AG09309 (cell line): ENCODE measurements at regions not wholly inside any gene's neighbourhood (a gene's known extent, or its start where the extent isn't known, plus 50 kb on each side); places are given as distances from the start of the nearest gene placed in this dataset.

Experiments
- DNase-seq: peaks from one replicate; pipeline ENCODE4 v3.0.0-alpha.2; 2010; ENCODE audit warnings: low read depth
- H3K4me3 ChIP-seq: 2 replicates; pipeline ENCODE4 v1.5.1; 2011; ENCODE audit warnings: mild to moderate bottlenecking, low read depth, low read length, moderate library complexity; ENCODE audit not compliant: control insufficient read depth
- CTCF ChIP-seq: IDR thresholded peaks from 2 replicates; pipeline ENCODE4 v1.5.1; 2011; ENCODE audit warnings: mild to moderate bottlenecking, low read depth, low read length, inconsistent platforms; ENCODE audit not compliant: insufficient read depth, control insufficient read depth; ENCODE audit errors: missing control alignments

- no peak for DNase-seq
- TF ChIP-seq CTCF, result no peak
- H3K4me3 ChIP-seq, result no peak overlapping the region
Observed at GRCh38 chr10:24128066-24128730, 80.7 kb upstream of the KIAA1217 start.

- TF ChIP-seq CTCF, result no peak
- no peak overlapping the region for H3K4me3 ChIP-seq
- DNase-seq, result no peak
Observed at GRCh38 chr10:24132741-24133140, 76.2 kb upstream of the KIAA1217 start.

DNA sequence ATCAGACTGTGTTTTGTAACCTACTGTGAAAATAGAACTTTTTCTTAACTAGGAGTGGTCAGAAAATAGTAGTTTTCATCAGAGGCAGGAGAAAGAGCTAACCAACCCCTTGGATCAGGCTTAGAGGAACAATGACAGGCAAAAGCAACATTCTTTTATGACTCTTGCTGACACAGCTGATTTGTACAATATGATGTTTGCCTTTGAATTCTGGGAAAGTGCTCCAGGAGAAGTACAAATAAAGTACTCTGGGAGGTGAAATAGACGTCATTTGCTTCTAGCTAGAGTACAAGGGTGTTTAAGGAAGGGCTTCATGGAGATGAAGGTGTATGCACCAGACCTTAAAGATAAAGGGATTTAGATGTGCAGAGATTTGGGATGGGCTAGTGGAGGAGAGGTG is 75.1 kb upstream of the KIAA1217 start:
- H3K4me3 ChIP-seq, result no peak overlapping the region
- no peak for DNase-seq
- no peak for TF ChIP-seq CTCF

DNA sequence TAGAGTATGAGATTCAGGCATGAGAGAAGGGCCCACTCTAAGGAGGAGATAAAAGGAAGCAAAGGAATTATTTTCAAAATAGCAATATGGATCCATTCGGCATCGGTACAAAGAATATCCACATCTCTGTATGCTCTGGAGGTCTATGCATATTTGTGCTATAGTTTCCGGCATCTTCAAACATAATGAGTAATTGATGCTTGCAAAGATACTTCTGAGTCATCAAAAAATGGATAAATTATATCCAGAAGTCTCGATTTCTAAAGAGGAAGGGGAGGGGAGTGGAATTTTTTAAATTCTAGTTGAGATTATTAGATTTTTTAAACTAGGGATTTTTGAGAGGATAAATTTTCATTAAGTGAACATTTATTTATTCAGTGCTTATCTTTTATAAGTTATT is 72.9 kb upstream of the KIAA1217 start:
- no peak overlapping the region for H3K4me3 ChIP-seq
- TF ChIP-seq CTCF, result no peak
- DNase-seq, result no peak

GRCh38 chr10:24147321-24147720 is 61.6 kb upstream of the KIAA1217 start:
- TF ChIP-seq CTCF, result no peak
- no peak for DNase-seq
- no peak overlapping the region for H3K4me3 ChIP-seq

GRCh38 chr10:24149640-24150039 is 59.3 kb upstream of the KIAA1217 start:
- TF ChIP-seq CTCF, result no peak
- no peak overlapping the region for H3K4me3 ChIP-seq
- DNase-seq, result no peak

- no peak overlapping the region for H3K4me3 ChIP-seq
- TF ChIP-seq CTCF, result no peak
- DNase-seq, result no peak
Observed at GRCh38 chr10:24150853-24151252, 58.1 kb upstream of the KIAA1217 start.
